HEK293T (cell line): ENCODE measurements at regions not wholly inside any gene's neighbourhood (a gene's known extent, or its start where the extent isn't known, plus 50 kb on each side); places are given as distances from the start of the nearest gene placed in this dataset.

Experiments
- CTCF ChIA-PET: fragments of 350-600 bp; formaldehyde crosslinking; extraction: SDS; loops from one replicate; lab custom pipeline; 2021; ENCODE audit warnings: antibody characterized with exemption, inconsistent platforms; lab: Yijun Ruan, JAX
- POLR2A ChIA-PET: fragments of 350-600 bp; formaldehyde crosslinking; extraction: SDS; loops from one replicate; lab custom pipeline; 2020; ENCODE audit warnings: antibody characterized with exemption, inconsistent platforms; lab: Yijun Ruan, JAX
- DNase-seq: peaks from one replicate; pipeline ENCODE4 v3.0.0; 2012; ENCODE audit warnings: mixed read lengths; ENCODE audit errors: extremely low spot score
- ARNT ChIP-seq: fragments of 450-650 bp; IDR thresholded peaks from 2 replicates; pipeline ENCODE4 v1.6.1; 2017; ENCODE audit warnings: mild to moderate bottlenecking
- BHLHE40 ChIP-seq: fragments of 450-650 bp; IDR thresholded peaks from 2 replicates; pipeline ENCODE4 v1.6.1; 2016; ENCODE audit warnings: mild to moderate bottlenecking, moderate library complexity, borderline replicate concordance
- CTBP1 ChIP-seq: fragments of 450-650 bp; IDR thresholded peaks from 2 replicates; pipeline ENCODE4 v1.6.1; 2016; ENCODE audit warnings: borderline replicate concordance
- ELF4 ChIP-seq: fragments of 450-650 bp; IDR thresholded peaks from 2 replicates; pipeline ENCODE4 v1.6.1; 2017; ENCODE audit warnings: antibody characterized with exemption
- FOXA1 ChIP-seq: fragments of 450-650 bp; IDR thresholded peaks from 2 replicates; pipeline ENCODE4 v1.6.1; 2016; ENCODE audit warnings: mild to moderate bottlenecking
- FOXK2 ChIP-seq: fragments of 450-650 bp; IDR thresholded peaks from 2 replicates; pipeline ENCODE4 v1.6.1; 2016; ENCODE audit warnings: mild to moderate bottlenecking
- FOXM1 ChIP-seq: fragments of 450-650 bp; IDR thresholded peaks from 2 replicates; pipeline ENCODE4 v1.6.1; 2017; ENCODE audit warnings: mild to moderate bottlenecking, borderline replicate concordance
- HDGF ChIP-seq: fragments of 450-650 bp; IDR thresholded peaks from 2 replicates; pipeline ENCODE4 v1.6.1; 2017; ENCODE audit warnings: antibody characterized with exemption, borderline replicate concordance
- L3MBTL2 ChIP-seq: fragments of 450-650 bp; conservative IDR thresholded peaks from 2 replicates; pipeline ENCODE4 v1.6.1; 2016; ENCODE audit warnings: mild to moderate bottlenecking
- LEF1 ChIP-seq: fragments of 450-650 bp; IDR thresholded peaks from 2 replicates; pipeline ENCODE4 v1.6.1; 2017; ENCODE audit warnings: mild to moderate bottlenecking, borderline replicate concordance
- NFRKB ChIP-seq: fragments of 450-650 bp; IDR thresholded peaks from 2 replicates; pipeline ENCODE4 v1.6.1; 2016; ENCODE audit warnings: mild to moderate bottlenecking, moderate library complexity
- PKNOX1 ChIP-seq: fragments of 450-650 bp; IDR thresholded peaks from 2 replicates; pipeline ENCODE4 v1.6.1; 2016
- SP1 ChIP-seq: fragments of 450-650 bp; IDR thresholded peaks from 2 replicates; pipeline ENCODE4 v1.6.1; 2017
- SUZ12 ChIP-seq: fragments of 450-650 bp; IDR thresholded peaks from 2 replicates; pipeline ENCODE4 v1.6.1; 2016; ENCODE audit warnings: mild to moderate bottlenecking
- TARDBP ChIP-seq: fragments of 450-650 bp; IDR thresholded peaks from 2 replicates; pipeline ENCODE4 v1.6.1; 2016
- ZNF384 ChIP-seq: fragments of 450-650 bp; IDR thresholded peaks from 2 replicates; pipeline ENCODE4 v1.6.1; 2016

GRCh38 chr7:68678196-68678595, 920.1 kb upstream of the AUTS2 start:
- TF ChIP-seq FOXM1 (no peak), SUZ12 (no peak)
- ChIA-PET POLR2A (no interaction called here), CTCF (no interaction called here)
- no peak for DNase-seq

GRCh38 chr7:68679459-68680234, 918.6 kb upstream of the AUTS2 start:
- ChIA-PET POLR2A (no interaction called here), CTCF (no interaction called here)
- no peak for DNase-seq
- TF ChIP-seq ZNF384, result no peak
- TF ChIP-seq SP1, result no peak
- no peak for TF ChIP-seq TARDBP
- no peak for TF ChIP-seq ARNT
- no peak for TF ChIP-seq FOXK2
- TF ChIP-seq BHLHE40, result no peak
- no peak for TF ChIP-seq CTBP1
- TF ChIP-seq HDGF, result no peak
- TF ChIP-seq LEF1, result no peak
- TF ChIP-seq PKNOX1, result no peak
- TF ChIP-seq FOXA1, result no peak
- no peak for TF ChIP-seq L3MBTL2
- TF ChIP-seq FOXM1, result no peak

- no peak for DNase-seq
- no peak for TF ChIP-seq FOXM1
- no peak for TF ChIP-seq ELF4
- no peak for TF ChIP-seq CTBP1
- no peak for TF ChIP-seq HDGF
- no peak for TF ChIP-seq L3MBTL2
- TF ChIP-seq ZNF384, result no peak
- TF ChIP-seq BHLHE40, result no peak
- TF ChIP-seq TARDBP, result no peak
- no peak for TF ChIP-seq FOXK2
- TF ChIP-seq FOXA1, result no peak
- TF ChIP-seq LEF1, result no peak
- TF ChIP-seq NFRKB, result no peak
- no peak for TF ChIP-seq SP1
- TF ChIP-seq SUZ12, result no peak
- no peak for TF ChIP-seq ARNT
- TF ChIP-seq PKNOX1, result no peak
- CTCF ChIA-PET, result no interaction called here
- POLR2A ChIA-PET, result no interaction called here
Observed at GRCh38 chr7:68680235-68680872, 917.9 kb upstream of the AUTS2 start.

GRCh38 chr7:68682910-68683309, 915.4 kb upstream of the AUTS2 start:
- DNase-seq, result no peak
- POLR2A ChIA-PET, result no interaction called here
- CTCF ChIA-PET, result interaction anchor here (1.1 kb wide), 1 partner anchor 74 kb away, joined by 3 read pairs; no protein-coding TSS in a partner anchor
- TF ChIP-seq SUZ12 (no peak), ARNT (no peak), PKNOX1 (no peak), CTBP1 (no peak), FOXM1 (no peak), ZNF384 (no peak), NFRKB (no peak), SP1 (no peak), FOXA1 (no peak), ELF4 (no peak), FOXK2 (no peak), L3MBTL2 (no peak), BHLHE40 (no peak)

- no peak for DNase-seq
Observed at GRCh38 chr7:68684246-68684839, 913.9 kb upstream of the AUTS2 start.

More at GRCh38 chr7:68684246-68684839, 913.9 kb upstream of the AUTS2 start:
- TF ChIP-seq L3MBTL2 (no peak), ZNF384 (no peak), FOXM1 (no peak), SP1 (no peak), FOXK2 (no peak), PKNOX1 (no peak), TARDBP (no peak), CTBP1 (no peak), LEF1 (no peak), ARNT (no peak), NFRKB (no peak), SUZ12 (no peak), ELF4 (no peak), BHLHE40 (no peak), FOXA1 (no peak), HDGF (no peak)
- ChIA-PET POLR2A (no interaction called here), CTCF (no interaction called here)
